ENCODE measurements at regions not wholly inside any gene's neighbourhood (a gene's known extent, or its start where the extent isn't known, plus 50 kb on each side); places are given as distances from the start of the nearest gene placed in this dataset.

- H2AFZ ChIP-seq (ENCODE audit: low read depth): no peak overlapping the region
- WGBS (ENCODE audit: low lambda C conversion rate): 52% methylated on average over 7 of the region's 7 CpGs
- no peak for TF ChIP-seq EZH2phosphoT487 (IDR thresholded peaks at IDR 0.05; ENCODE audit: borderline replicate concordance, low read depth)
- no peak for TF ChIP-seq USF1 (IDR thresholded peaks at IDR 0.05; ENCODE audit: borderline replicate concordance, low read depth)
- no peak for TF ChIP-seq SIN3A (IDR thresholded peaks at IDR 0.05; ENCODE audit: borderline replicate concordance, low read depth, low read length)
- no peak for TF ChIP-seq RCOR1 (IDR thresholded peaks at IDR 0.05; ENCODE audit: low read length)
- TF ChIP-seq GABPA (IDR thresholded peaks at IDR 0.05; ENCODE audit: low read depth): no peak
- no peak for TF ChIP-seq TAF1 (IDR thresholded peaks at IDR 0.05; ENCODE audit: borderline replicate concordance, low read depth, low read length)
- TF ChIP-seq IRF3 (IDR thresholded peaks at IDR 0.05; ENCODE audit: low read depth, low read length): no peak
- TF ChIP-seq PBX3 (IDR thresholded peaks at IDR 0.05): no peak
- no peak for TF ChIP-seq USF2 (IDR thresholded peaks at IDR 0.05; ENCODE audit: borderline replicate concordance, low read depth, low read length)
- TF ChIP-seq CHD2 (IDR thresholded peaks at IDR 0.05; ENCODE audit: low read length, partially characterized antibody): no peak
- no peak for TF ChIP-seq ELF1 (IDR thresholded peaks at IDR 0.05)
- no peak for TF ChIP-seq ZBTB33 (IDR thresholded peaks at IDR 0.05; ENCODE audit: borderline replicate concordance, low read depth)
- no peak for TF ChIP-seq JUND (IDR thresholded peaks at IDR 0.05)
- TF ChIP-seq MEF2A (IDR thresholded peaks at IDR 0.05; ENCODE audit: borderline replicate concordance, low read depth): no peak
- no peak for TF ChIP-seq CTCF (IDR thresholded peaks at IDR 0.05)
- TF ChIP-seq EP300 (IDR thresholded peaks at IDR 0.05; ENCODE audit: borderline replicate concordance in 1 of 2, low read depth in 1 of 2, low read length in 1 of 2): no peak
- no peak for TF ChIP-seq MXI1 (IDR thresholded peaks at IDR 0.05; ENCODE audit: low read depth, low read length)
- no peaks in the 10 kb centered on the region for H3F3A ChIP-seq (replicated peaks; ENCODE audit: insufficient read depth)
- H3K4me2 ChIP-seq: no peak overlapping the region
- H3K4me3 ChIP-seq (ENCODE audit: low read depth in 2 of 2, low read length in 1 of 2): no peak overlapping the region
- H3K79me2 ChIP-seq (ENCODE audit: insufficient read depth): no peaks in the 10 kb centered on the region
- H3K9me3 ChIP-seq: no peaks in the 10 kb centered on the region
- H3K4me1 ChIP-seq (ENCODE audit: control insufficient read depth in 1 of 2, insufficient read depth in 2 of 2, low read depth in 1 of 2, low read length in 1 of 2): no peaks in the 10 kb centered on the region; a peak in 1 of 4 replicates
- DNase-seq: no peak
- no peaks in the 10 kb centered on the region for H3K36me3 ChIP-seq (replicated peaks in 1 of 2; ENCODE audit: control insufficient read depth in 1 of 2, insufficient read depth in 2 of 2, low read length in 1 of 2)
- no peak overlapping the region for H3K27ac ChIP-seq (ENCODE audit: low read depth in 2 of 2, low read length in 1 of 2)
- H3K9me2 ChIP-seq: no peaks in the 10 kb centered on the region
- H4K20me1 ChIP-seq (ENCODE audit: insufficient read depth): no peaks in the 10 kb centered on the region
- no peak overlapping the region for H3K9ac ChIP-seq
- CTCF ChIA-PET: no interaction called here
- POLR2A ChIA-PET: no interaction called here
- H3K27me3 ChIP-seq (ENCODE audit: insufficient read depth): no peaks in the 10 kb centered on the region
These were observed 314.9 kb upstream of the TSHZ3 start for GRCh38 chr19:31664096-31664495.

Data from SK-N-SH (cell line).